ENCODE measurements at regions not wholly inside any gene's neighbourhood (a gene's known extent, or its start where the extent isn't known, plus 50 kb on each side); places are given as distances from the start of the nearest gene placed in this dataset.

DNA sequence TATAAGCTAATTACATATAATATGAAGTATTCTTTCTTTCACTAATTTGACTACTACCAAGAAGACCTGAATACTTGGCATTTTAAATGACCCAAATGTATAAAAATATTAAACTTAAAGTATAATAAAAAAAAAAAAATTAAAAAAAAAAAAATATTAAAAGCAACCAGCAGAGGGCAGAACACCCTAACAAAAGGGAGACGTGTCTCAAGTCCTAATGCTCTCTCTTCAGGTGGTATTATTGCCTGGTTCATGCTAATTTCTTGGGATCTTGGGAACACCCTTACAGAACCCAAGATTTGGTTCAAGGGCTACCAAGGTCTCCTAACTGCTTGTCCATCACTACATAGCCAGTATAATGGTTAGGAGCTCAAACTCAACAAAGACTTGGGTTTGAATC, 754.8 kb downstream of the RAB28 start:
- FAIRE-seq (no peak), DNase-seq (ENCODE audit: insufficient read length, low spot score) (peak; percentile 6)

DNA sequence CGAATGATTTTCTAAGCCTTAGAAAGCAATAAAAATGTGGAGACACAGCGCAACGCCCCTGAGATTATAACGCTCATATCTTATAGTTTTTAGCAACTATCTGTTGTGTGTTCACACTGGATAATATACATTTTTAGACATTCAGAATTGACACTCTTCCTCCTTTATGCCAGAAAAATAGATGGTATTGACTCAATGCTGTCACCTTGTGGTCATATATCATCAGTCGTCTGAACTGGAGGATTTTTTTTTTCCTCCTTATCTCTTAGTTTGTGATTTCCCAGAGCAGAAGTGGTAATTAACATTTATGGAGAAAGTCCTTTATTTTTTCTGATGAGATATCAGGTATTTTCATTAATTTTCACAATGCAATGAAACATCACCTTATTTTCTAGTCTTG, 759.6 kb downstream of the RAB28 start:
- FAIRE-seq (no peak), DNase-seq (ENCODE audit: insufficient read length, low spot score) (no peak)

DNA sequence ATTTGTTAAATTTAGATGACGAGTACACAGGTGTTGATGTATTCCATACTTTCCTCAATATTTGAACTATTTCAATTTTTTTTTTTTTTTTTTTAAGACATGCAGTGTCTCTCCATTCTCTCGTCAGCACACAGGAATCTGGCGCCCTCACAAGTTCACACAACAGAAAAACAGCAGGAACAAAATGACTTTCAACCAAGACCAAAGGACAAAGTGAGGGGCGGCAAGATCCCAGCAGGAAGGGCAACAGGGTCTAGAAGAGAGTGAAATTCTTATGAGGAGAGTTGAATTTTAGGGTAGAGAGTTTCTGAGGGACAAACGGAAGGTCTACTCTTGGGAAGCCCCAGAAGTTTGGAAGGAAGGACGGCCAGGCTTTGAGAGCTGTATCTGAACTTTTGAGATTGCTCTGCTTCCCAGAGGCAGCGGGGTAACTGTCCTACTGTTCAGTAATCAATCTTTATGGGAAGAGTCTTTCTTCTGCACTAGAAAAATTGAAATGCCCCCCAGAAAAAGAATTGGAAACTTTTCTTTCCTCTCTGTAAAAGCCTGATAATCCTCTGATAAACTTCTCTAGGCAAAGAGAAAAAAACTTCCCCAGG, 760.2 kb downstream of the RAB28 start:
- DNase-seq (ENCODE audit: insufficient read length, low spot score), result no peak
- FAIRE-seq, result no peak

DNA sequence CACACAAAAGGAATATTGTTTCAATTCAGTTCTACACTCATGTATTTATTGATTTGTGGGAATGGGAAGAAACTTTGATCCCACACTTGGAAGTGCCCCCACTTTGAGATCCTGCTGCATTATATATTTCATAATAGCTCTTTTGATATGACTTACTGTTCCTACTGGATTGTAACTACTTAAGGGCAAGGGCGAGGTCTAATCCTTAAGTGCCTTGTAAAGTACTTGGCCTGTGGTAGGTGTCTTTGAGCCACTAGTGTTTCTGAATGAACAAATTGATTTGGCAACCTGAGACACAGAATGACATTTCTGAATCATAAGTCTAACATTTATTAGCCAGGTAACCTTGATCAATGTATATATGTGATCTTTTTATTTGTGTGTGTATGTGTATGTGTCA, 767.2 kb downstream of the RAB28 start:
- FAIRE-seq (no peak), DNase-seq (ENCODE audit: insufficient read length, low spot score) (no peak)

DNA sequence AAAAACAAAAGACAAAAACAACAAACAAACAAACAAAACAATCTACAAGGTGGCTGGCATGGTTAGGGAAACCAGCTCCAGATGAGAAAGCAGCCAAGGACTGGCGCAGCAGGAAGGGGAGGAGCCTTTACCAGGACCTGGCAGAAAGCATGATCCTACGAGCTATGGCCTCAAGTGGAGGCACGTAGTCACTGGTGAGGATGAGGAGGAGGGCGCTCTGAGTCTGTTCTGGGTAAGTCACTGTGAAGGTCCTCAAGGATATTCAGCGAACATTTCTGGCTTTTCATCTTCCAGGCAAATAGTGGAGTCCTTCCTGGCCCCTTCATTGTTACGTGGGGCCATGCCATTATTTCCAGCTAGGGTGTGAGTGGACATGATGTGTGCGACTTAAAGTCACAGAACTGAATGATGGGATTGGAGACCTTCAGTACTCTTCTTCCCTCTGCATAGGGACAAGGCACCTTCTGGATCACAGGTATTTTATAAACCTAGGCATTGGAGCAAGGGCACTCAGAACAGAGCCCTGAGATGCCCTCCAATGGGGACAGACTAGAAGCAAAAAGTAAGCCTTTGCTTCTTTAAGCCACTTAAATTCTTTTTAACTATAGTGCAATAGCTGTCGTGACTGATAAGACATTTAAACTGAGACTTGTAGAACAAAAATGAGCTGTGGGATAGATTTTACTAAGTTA, 771.3 kb downstream of the RAB28 start:
- no peak for FAIRE-seq
- no peak for DNase-seq (ENCODE audit: insufficient read length, low spot score)

DNA sequence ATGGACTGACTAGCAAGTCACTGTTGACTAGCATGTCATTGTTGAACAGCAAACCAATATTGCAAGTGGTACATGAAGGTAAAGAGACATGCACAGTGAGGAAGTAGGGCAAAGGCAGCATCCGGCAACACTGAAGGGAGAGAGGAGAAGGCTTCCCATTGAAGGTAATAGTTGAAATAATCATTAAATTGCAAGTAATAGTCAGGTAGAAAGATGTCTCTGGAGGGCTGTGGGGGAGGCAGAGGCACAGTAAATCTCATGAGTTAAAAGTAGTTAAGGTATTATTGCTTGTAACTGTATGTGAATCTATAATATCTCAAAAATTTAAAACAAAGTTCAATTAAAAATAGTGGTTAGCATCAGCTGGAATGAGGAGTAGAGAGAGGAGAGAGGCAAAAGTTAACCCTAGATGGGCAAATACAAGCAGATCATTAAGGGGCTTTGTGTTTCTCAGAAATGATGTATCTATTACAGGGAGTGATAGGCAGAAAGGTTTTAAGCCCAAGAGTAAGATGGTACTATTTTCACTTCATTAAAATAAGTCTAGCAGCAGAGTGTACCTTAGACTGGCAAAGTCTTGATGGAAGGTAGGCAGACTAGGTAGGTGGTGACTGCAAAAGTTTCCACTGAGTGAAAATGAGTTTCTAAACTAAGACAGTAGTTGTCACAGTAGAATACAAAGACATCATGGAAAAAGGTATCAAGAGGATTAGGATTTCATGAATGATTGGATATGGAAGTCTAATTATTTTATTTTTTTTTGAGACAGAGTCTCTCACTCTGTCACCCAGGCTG, 776.6 kb downstream of the RAB28 start:
- DNase-seq (ENCODE audit: insufficient read length, low spot score) (no peak), FAIRE-seq (no peak)

DNA sequence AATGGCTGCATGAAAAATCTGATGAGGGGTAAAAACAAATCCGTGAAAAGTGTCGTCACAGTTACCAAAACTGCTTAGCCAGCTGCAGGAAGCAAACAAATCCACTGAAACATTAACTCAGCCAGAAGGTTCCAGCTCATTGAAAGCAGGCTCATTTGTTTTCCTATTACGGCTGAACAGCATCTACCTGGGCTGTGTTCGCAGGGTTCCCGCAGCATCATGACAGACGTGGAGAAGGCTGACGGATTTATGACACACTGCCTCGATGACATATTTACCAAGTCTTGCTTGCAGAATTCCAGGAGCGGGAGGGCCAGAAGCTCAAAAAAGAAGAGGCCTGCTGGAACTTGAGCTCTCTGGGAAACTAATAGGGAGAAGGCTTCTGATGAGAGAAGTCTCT, 781.1 kb downstream of the RAB28 start:
- FAIRE-seq, result no peak
- DNase-seq (ENCODE audit: insufficient read length, low spot score), result no peak

DNA sequence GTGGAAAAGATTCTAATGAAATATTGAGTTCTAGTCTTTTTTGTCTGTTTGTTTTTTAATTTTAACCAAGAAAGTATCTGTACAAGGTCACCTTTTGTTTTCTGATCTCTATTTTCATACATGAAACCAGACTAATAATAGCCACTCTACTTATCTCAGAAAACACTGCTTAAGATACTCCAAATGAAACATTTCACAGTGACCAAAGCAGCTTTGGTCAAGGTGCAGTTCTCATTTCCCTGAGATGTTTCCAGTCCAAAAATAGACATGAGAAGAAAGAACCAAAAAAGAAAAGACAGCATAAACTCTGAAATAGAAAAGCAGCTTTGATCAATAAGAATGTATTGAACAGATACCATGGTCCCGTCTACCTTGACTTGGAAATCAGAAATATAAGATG, 782.8 kb downstream of the RAB28 start:
- no peak for DNase-seq (ENCODE audit: insufficient read length, low spot score)
- FAIRE-seq, result no peak

DNA sequence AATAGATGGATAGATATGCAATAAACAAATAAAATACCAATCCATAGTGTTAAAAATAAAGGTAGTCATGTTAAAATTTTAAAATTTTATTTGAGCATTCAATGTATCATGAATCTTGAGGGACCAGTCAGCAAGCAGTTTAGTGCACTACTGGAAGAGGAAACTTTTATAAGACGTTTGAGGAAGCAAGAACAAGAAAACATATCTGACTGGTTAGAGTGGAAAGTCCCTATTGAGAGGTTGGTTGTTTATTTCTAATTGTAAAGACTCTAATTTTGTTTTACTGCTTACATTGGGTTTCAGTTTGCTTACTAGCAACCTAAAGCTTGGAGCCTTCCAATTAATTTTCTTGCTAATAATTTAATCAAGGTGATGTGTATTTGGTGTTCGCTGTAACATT, 786.2 kb downstream of the RAB28 start:
- FAIRE-seq (no peak), DNase-seq (ENCODE audit: insufficient read length, low spot score) (no peak)

DNA sequence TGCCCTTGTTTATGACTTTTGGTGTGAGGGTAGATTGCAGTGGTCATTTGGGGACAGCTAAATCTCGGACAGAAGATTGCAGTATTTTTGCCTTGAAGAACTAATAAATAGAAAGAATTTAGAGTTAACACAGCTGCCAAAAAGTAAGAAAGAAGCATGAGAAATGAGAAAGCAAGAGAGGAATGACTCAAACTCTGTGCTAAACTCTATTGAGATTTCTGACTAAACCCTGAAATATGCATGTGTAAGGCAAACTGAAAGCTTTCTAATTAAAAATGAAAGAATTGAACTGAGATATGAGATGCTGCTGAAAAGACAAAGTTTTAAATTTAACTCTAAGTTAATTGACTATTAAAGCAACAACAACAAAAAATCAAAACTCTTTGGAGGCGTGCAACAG, 791.3 kb downstream of the RAB28 start:
- no peak for DNase-seq (ENCODE audit: insufficient read length, low spot score)

DNA sequence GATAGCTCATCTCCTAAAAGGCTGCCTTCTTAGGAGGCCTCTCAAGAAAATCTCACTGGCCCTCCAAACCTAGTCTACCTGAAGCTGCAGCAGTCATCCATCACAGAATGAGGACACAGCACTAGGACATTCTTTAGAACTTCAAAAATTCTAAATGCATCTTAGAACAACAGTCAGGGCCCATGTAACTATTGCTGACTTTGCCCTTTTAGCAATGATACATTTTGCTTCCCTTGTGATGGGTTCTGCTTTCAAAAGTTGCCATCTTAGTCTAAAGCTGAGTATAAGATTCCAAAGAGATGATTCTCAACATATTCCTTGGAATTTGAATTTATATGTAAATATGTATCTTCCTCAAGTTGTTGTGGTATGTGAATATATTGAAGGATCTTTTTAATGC, 793.0 kb downstream of the RAB28 start:
- FAIRE-seq, result no peak
- DNase-seq (ENCODE audit: insufficient read length, low spot score), result no peak

More for the DNA sequence above, 791.3 kb downstream of the RAB28 start:
- FAIRE-seq, result no peak

DNA sequence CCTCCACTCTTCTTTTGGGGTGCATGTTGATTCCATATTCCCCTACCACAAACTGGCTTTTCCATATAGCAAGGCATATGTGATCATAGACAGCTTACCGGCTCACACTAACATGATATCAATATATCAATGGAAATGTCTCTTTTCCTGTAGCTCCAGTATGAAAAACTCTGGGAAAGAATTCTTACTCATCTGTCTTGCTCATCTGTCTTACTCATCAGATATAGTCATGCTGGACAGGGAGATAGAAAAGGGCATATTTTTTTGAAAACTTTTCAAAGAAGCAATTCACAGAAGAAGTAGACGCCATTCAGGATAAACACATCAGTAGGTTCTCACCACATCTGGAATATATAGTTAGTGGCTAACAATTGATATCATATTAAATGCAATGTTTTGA, 794.7 kb downstream of the RAB28 start:
- FAIRE-seq (no peak), DNase-seq (ENCODE audit: insufficient read length, low spot score) (no peak)

DNA sequence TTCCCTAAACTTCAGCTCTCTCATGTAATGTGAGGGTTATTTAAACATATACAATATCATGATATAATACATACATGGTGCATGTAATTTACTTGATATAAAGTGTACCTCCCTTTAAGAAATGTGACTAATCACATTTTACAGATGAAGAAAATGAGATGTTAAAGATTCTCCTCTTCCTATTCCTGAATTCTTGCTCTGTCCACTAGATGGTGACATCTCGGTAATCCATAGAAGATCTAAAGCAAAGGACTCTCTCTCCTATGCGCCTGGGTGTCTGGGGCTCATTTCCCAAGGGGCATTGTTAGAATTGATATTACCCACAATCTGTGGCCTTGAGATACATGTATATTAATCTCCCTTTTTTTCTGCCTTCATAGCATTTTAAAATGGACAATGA, 804.9 kb downstream of the RAB28 start:
- DNase-seq (ENCODE audit: insufficient read length, low spot score), result no peak
- no peak for FAIRE-seq

DNA sequence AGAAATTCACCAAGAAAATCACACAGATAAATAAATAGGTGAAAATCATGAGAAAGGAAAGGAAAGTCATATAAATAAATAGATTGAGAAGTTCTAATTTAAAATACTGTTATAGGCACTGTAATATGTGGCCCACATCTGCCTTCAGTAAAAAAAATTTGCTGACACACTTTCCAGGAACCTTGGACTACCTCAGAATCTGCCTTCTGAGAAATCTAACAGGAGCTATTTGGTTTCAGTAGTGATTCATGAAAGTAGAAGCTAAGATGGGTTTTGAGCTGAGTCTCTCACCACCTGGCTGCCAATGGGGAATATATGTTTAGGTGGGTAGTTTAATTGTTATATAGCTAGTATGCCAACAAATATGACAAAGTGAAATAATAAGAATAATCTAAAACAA, 810.0 kb downstream of the RAB28 start:
- DNase-seq (ENCODE audit: insufficient read length, low spot score) (no peak), FAIRE-seq (no peak)

DNA sequence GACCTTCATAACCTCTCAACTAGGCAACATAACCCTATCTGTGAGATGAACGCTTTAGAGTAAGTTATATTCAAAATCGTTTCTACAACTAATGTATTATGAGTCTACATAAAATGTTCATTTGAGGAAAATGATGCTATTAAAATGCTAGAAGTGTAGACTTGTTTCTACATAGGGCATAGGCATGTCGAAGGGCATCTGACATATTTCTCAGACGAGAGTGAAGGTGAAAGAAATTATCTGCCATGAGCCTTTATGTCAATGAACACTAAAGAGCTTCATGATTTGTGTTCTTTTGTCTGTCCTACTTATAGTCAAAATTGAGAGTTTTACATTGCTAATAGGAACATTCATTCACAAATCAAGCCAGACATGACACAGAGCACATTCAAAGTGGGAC, 811.8 kb downstream of the RAB28 start:
- DNase-seq (ENCODE audit: insufficient read length, low spot score) (no peak), FAIRE-seq (no peak)

DNA sequence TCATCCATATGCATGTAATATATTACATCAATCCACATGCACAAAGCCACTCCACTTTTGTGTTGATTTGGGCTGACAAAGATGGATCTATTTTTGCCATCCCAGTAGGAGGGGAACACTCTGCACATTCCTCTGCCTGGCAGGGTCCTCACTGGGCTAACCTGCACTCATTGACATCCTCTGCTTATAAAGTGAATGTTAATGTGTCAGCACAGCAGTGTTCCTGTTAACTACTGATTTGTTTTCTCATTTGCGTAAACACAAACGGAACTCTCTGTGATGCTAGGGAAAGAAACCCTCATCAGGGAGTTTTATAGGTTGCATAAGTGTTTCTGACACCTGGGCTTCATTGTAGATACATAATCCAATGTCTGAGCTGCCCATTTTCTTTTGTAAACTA, 826.0 kb downstream of the RAB28 start:
- DNase-seq (ENCODE audit: insufficient read length, low spot score), result no peak
- no peak for FAIRE-seq

DNA sequence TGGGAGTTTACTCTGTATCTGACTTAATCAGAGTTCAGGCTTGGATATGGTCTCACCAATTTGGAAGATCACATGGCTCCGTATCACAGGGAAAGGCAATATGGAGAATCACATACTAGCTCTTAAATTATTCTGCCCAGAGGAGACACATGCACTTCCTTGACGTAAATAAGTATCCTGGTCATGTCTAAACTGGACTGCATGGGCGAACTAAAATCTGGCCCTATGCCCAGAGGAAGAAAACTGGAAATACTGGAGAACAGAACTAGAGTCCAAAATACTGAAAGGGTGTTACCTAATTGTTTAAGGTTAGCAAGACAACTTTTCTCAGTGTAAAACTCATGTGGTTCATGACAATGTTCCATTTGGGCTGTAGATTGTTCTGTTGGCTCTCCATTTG, 832.3 kb downstream of the RAB28 start:
- FAIRE-seq (no peak), DNase-seq (ENCODE audit: insufficient read length, low spot score) (no peak)

DNA sequence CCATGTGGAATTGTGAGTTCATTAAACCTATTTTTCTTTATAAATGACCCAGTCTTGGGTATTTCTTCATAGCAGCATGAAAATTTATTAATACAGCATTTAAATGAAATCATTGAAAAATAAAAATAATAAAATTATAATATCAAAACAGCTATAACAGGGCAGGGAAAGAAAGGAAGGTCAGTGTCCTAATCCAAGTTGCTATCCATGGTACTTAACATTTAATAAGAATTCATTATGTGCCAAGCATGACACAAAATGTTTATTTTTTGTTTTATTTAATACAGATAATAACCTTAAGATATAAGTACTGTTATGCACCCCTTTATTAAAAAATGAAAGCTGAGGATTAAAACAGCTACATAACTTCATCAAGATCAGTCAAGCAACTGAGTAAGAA, 838.4 kb downstream of the RAB28 start:
- no peak for DNase-seq (ENCODE audit: insufficient read length, low spot score)
- no peak for FAIRE-seq

DNA sequence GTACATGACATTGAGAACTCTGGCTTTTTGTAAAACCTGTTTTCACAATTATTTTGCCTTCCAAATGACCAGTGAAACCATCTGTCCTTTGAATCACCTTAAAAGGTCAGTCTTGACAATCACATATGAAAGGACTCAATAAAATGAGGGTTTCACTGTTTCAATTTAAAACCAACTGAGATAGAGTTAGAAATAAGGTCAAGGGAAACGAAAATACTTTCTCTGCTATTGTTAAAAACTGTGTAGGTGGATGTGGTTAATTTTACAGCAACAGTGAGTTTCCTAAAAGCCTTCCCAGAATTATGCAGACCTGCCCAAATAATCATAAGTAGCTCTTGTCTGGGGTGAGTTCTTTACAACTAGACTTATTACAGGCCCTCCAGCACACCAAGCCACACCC, 839.9 kb downstream of the RAB28 start:
- no peak for FAIRE-seq
- DNase-seq (ENCODE audit: insufficient read length, low spot score), result no peak

DNA sequence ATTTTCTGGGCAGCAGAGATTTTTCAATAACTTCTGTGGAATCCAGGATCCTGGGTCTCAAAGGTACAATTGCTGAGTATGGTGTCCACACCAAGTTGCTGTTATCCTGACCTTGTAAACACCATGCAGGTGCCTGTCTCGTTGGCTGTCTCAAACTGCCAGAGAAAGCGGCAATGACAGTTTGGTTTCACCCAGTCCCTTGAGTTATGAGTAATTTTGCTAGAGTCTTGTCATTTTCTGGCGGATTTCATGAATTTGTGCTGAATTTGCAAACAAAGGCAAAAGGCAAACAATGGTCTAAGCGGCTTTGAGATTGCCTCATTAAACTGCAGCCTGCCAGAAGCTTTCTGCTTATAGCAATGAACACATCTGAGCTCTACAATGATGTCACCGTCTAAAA, 847.9 kb downstream of the RAB28 start:
- DNase-seq (ENCODE audit: insufficient read length, low spot score) (no peak), FAIRE-seq (no peak)

DNA sequence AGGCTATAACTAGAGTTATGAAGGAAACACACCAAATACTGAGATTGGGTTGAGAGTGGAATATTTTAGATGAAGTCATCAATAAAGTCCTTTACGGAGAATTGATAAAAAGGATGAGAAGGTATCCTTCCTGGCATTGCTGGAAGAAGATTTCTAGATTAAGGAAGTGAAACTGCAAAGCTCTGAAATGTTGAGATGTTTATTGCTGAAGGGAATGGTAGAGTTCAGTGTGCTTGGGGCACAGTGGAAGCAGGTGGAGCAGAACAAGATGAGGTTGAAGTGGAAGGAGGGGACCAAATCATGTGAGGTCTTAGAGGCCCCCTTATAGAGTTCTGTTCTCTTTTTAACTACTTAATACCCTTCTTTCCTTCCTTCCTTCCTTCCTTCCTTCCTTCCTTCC, 848.5 kb downstream of the RAB28 start:
- no peak for DNase-seq (ENCODE audit: insufficient read length, low spot score)
- no peak for FAIRE-seq

DNA sequence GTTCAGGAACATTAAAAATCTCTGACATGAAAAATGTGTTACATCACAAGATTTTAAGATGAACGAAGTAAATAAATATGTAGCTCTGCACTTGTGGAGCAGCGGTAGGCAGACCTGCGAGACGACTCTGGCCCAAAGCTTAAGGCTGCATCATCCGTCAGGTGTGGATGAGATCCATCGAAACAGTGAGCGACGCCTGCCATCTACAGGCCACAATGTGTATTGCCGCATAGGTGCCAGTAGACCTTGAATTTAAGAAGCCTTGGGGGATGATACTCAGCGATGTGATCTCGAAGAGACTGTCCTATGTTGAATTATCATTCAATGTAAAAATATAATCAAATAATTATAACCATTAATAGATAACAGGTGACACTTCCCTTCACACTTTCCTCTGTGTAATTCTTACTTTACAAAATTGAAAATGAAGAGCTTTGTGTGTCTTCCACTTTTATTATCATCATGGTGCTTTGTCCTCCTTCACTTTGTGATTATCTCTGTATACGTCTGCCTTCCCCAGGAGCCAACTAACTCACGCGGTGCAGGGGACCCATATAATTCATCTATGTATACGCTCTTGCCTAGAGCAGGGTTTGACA, 851.0 kb downstream of the RAB28 start:
- DNase-seq (ENCODE audit: insufficient read length, low spot score), result peak; percentile 52
- FAIRE-seq, result peak; percentile 96
